ENCODE measurements at regions not wholly inside any gene's neighbourhood (a gene's known extent, or its start where the extent isn't known, plus 50 kb on each side); places are given as distances from the start of the nearest gene placed in this dataset.

- H3F3A ChIP-seq (ENCODE audit: insufficient read depth, low read depth), result no peaks in the 10 kb centered on the region
- BruUV-seq (replicated peaks), result no TSS peak
- H3K79me2 ChIP-seq (ENCODE audit: low read depth), result no peaks in the 10 kb centered on the region
- no peaks in the 10 kb centered on the region for H3K36me3 ChIP-seq (ENCODE audit: low read depth)
- H3K4me2 ChIP-seq, result no peak overlapping the region
- H3K9me2 ChIP-seq (ENCODE audit: insufficient read depth), result no peaks in the 10 kb centered on the region; the same call in 1 of the 2 replicates
- no peak overlapping the region for H3K4me3 ChIP-seq
- ChIA-PET CTCF (no interaction called here), POLR2A (ENCODE audit: unreplicated experiment) (no interaction called here)
- intact Hi-C loops (cut with micrococcal nuclease; ENCODE audit: unreplicated experiment), result no loop called here
- TF ChIP-seq CTCF (conservative IDR thresholded peaks at IDR 0.05) (no peak), EZH2 (IDR thresholded peaks at IDR 0.05; ENCODE audit: low read depth) (no peak)
- no peak for DNase-seq
- no peaks in the 10 kb centered on the region for H3K4me1 ChIP-seq (replicated peaks; ENCODE audit: insufficient read depth)
- no peak overlapping the region for H2AFZ ChIP-seq
- H3K9me3 ChIP-seq (ENCODE audit: insufficient read depth, low read depth), result no peaks in the 10 kb centered on the region
- H3K27ac ChIP-seq, result no peak overlapping the region
- no peaks in the 10 kb centered on the region for H4K20me1 ChIP-seq (ENCODE audit: insufficient read depth)
- no peaks in the 10 kb centered on the region for H3K27me3 ChIP-seq (ENCODE audit: insufficient read depth, low read depth)
These were observed 71.8 kb downstream of the IL21 start for GRCh38 chr4:122548886-122549630.

GRCh38 chr4:122548452-122548851 is 72.4 kb downstream of the IL21 start:
- ChIA-PET POLR2A (ENCODE audit: unreplicated experiment) (no interaction called here), CTCF (no interaction called here)
- H3K9me3 ChIP-seq (ENCODE audit: insufficient read depth, low read depth), result no peaks in the 10 kb centered on the region
- no peak overlapping the region for H2AFZ ChIP-seq
- H4K20me1 ChIP-seq (ENCODE audit: insufficient read depth), result no peaks in the 10 kb centered on the region
- H3K4me1 ChIP-seq (replicated peaks; ENCODE audit: insufficient read depth), result no peaks in the 10 kb centered on the region
- no peaks in the 10 kb centered on the region for H3K27me3 ChIP-seq (ENCODE audit: insufficient read depth, low read depth)
- DNase-seq, result no peak
- BruUV-seq (replicated peaks), result no TSS peak
- no peaks in the 10 kb centered on the region for H3F3A ChIP-seq (ENCODE audit: insufficient read depth, low read depth)
- no peaks in the 10 kb centered on the region for H3K79me2 ChIP-seq (ENCODE audit: low read depth)
- H3K4me3 ChIP-seq, result no peak overlapping the region
- H3K27ac ChIP-seq, result no peak overlapping the region
- no peak for TF ChIP-seq CTCF (conservative IDR thresholded peaks at IDR 0.05)
- no peak for TF ChIP-seq EZH2 (IDR thresholded peaks at IDR 0.05; ENCODE audit: low read depth)
- no peaks in the 10 kb centered on the region for H3K36me3 ChIP-seq (ENCODE audit: low read depth)
- intact Hi-C loops (cut with micrococcal nuclease; ENCODE audit: unreplicated experiment), result no loop called here
- H3K4me2 ChIP-seq, result no peak overlapping the region
- no peaks in the 10 kb centered on the region; the same call in 1 of the 2 replicates for H3K9me2 ChIP-seq (ENCODE audit: insufficient read depth)

GRCh38 chr4:122542411-122543236 is 78.2 kb downstream of the IL21 start:
- no peak overlapping the region; the same call in 1 of the 2 replicates for H2AFZ ChIP-seq
- intact Hi-C loops (cut with micrococcal nuclease; ENCODE audit: unreplicated experiment), result no loop called here
- H3K9me2 ChIP-seq (ENCODE audit: insufficient read depth), result no peaks in the 10 kb centered on the region
- H3K4me1 ChIP-seq (replicated peaks; ENCODE audit: insufficient read depth), result peaks cover 19% of the 10 kb centered on the region
- 0 out of 2 replicates have a peak, but pooled peaks cover 5% of the 10 kb centered on the region for H3F3A ChIP-seq (ENCODE audit: insufficient read depth, low read depth)
- no TSS peak for BruUV-seq (replicated peaks)
- H3K4me3 ChIP-seq, result no peak overlapping the region
- H3K36me3 ChIP-seq (ENCODE audit: low read depth), result no peaks in the 10 kb centered on the region
- no peak for DNase-seq
- H3K79me2 ChIP-seq (ENCODE audit: low read depth), result no peaks in the 10 kb centered on the region
- H3K27ac ChIP-seq, result no peak overlapping the region
- no peaks in the 10 kb centered on the region for H4K20me1 ChIP-seq (ENCODE audit: insufficient read depth)
- H3K9me3 ChIP-seq (ENCODE audit: insufficient read depth, low read depth), result no peaks in the 10 kb centered on the region; the same call in none of the 2 replicates
- H3K4me2 ChIP-seq, result peak overlapping the region; percentile 17; the same call in 1 of the 2 replicates
- no peaks in the 10 kb centered on the region for H3K27me3 ChIP-seq (ENCODE audit: insufficient read depth, low read depth)
- ChIA-PET CTCF (no interaction called here), POLR2A (ENCODE audit: unreplicated experiment) (no interaction called here)
- TF ChIP-seq CTCF (conservative IDR thresholded peaks at IDR 0.05) (no peak), EZH2 (IDR thresholded peaks at IDR 0.05; ENCODE audit: low read depth) (no peak)

Measured in PC-9 (cell line).